Non-pigmented ciliary epithelial cell (primary cell): ENCODE measurements at regions not wholly inside any gene's neighbourhood (a gene's known extent, or its start where the extent isn't known, plus 50 kb on each side); places are given as distances from the start of the nearest gene placed in this dataset.

Experiments
- DNase-seq: peaks from one replicate; pipeline ENCODE4 v3.0.0-alpha.2; 2010; ENCODE audit warnings: low read depth

GRCh38 chr9:107994648-107995047 is 505.1 kb upstream of the KLF4 start:
- DNase-seq: no peak

- DNase-seq: no peak
Observed at GRCh38 chr9:107992271-107992670, 502.7 kb upstream of the KLF4 start.

- no peak for DNase-seq
Observed at GRCh38 chr9:107991581-107991980, 502.0 kb upstream of the KLF4 start.

- no peak for DNase-seq
Observed at GRCh38 chr9:107989544-107989943, 500.0 kb upstream of the KLF4 start.

GRCh38 chr9:107989099-107989498 is 499.5 kb upstream of the KLF4 start:
- DNase-seq: no peak

- DNase-seq: no peak
Observed at GRCh38 chr9:107984956-107985355, 495.4 kb upstream of the KLF4 start.

- DNase-seq: no peak
Observed at GRCh38 chr9:107983762-107984161, 494.2 kb upstream of the KLF4 start.

GRCh38 chr9:107983181-107983603 is 493.6 kb upstream of the KLF4 start:
- peak; percentile 26 for DNase-seq

GRCh38 chr9:107982745-107983144 is 493.2 kb upstream of the KLF4 start:
- DNase-seq: no peak

GRCh38 chr9:107982001-107982400 is 492.4 kb upstream of the KLF4 start:
- DNase-seq: no peak

- DNase-seq: no peak
Observed at GRCh38 chr9:107980984-107981383, 491.4 kb upstream of the KLF4 start.

- no peak for DNase-seq
Observed at GRCh38 chr9:107976767-107977166, 487.2 kb upstream of the KLF4 start.

GRCh38 chr9:107975426-107976010 is 485.9 kb upstream of the KLF4 start:
- no peak for DNase-seq

GRCh38 chr9:107973451-107973850 is 483.9 kb upstream of the KLF4 start:
- DNase-seq: no peak

- DNase-seq: no peak
Observed at GRCh38 chr9:107972346-107972745, 482.8 kb upstream of the KLF4 start.

GRCh38 chr9:107971241-107971640 is 481.7 kb upstream of the KLF4 start:
- DNase-seq: no peak

- DNase-seq: no peak
Observed at GRCh38 chr9:107970726-107971125, 481.2 kb upstream of the KLF4 start.

- DNase-seq: no peak
Observed at GRCh38 chr9:107969727-107970126, 480.2 kb upstream of the KLF4 start.

GRCh38 chr9:107969141-107969540 is 479.6 kb upstream of the KLF4 start:
- DNase-seq: no peak

- no peak for DNase-seq
Observed at GRCh38 chr9:107963246-107963645, 473.7 kb upstream of the KLF4 start.

- DNase-seq: no peak
Observed at GRCh38 chr9:107960916-107961315, 471.3 kb upstream of the KLF4 start.

GRCh38 chr9:107954312-107954711 is 464.7 kb upstream of the KLF4 start:
- DNase-seq: no peak

- DNase-seq: no peak
Observed at GRCh38 chr9:107953556-107954125, 464.1 kb upstream of the KLF4 start.

- DNase-seq: no peak
Observed at GRCh38 chr9:107952773-107953172, 463.2 kb upstream of the KLF4 start.
